Trophoblast cell (in vitro differentiated cells and primary cell): ENCODE measurements at regions not wholly inside any gene's neighbourhood (a gene's known extent, or its start where the extent isn't known, plus 50 kb on each side); places are given as distances from the start of the nearest gene placed in this dataset.

ENCODE experiments used
- DNase-seq, 2 donors: peaks; one replicate each; pipeline ENCODE4 v3.0.0-alpha.2; 2016
- H2AFZ ChIP-seq: 2 replicates; pipeline ENCODE4 v1.6.1; 2013; ENCODE audit warnings: low read length, moderate library complexity, mild to moderate bottlenecking; ENCODE audit not compliant: insufficient read depth, poor library complexity
- H2AK5ac ChIP-seq: 2 replicates; pipeline ENCODE4 v1.6.1; 2013; ENCODE audit warnings: mild to moderate bottlenecking, low read length
- H2BK120ac ChIP-seq: 2 replicates; pipeline ENCODE4 v1.6.1; 2013; ENCODE audit warnings: low read length, mild to moderate bottlenecking, moderate library complexity; ENCODE audit not compliant: insufficient read depth, poor library complexity
- H2BK12ac ChIP-seq: 2 replicates; pipeline ENCODE4 v1.6.1; 2013; ENCODE audit warnings: mild to moderate bottlenecking, low read length, moderate library complexity
- H2BK5ac ChIP-seq: 2 replicates; pipeline ENCODE4 v1.6.1; 2013; ENCODE audit warnings: low read length, low read depth, moderate library complexity, mild to moderate bottlenecking; ENCODE audit not compliant: poor library complexity
- H3K14ac ChIP-seq: 2 replicates; pipeline ENCODE4 v1.6.1; 2013; ENCODE audit warnings: mild to moderate bottlenecking, low read length
- H3K18ac ChIP-seq: 2 replicates; pipeline ENCODE4 v1.6.1; 2013; ENCODE audit warnings: mild to moderate bottlenecking, low read length
- H3K23ac ChIP-seq: 2 replicates; pipeline ENCODE4 v1.6.1; 2013; ENCODE audit warnings: low read length
- H3K27ac ChIP-seq: 2 replicates; pipeline ENCODE4 v1.5.1; 2013; ENCODE audit warnings: low read depth, mild to moderate bottlenecking, inconsistent platforms, low read length, moderate library complexity
- H3K27me3 ChIP-seq: 2 replicates; pipeline ENCODE4 v1.6.1; 2013; ENCODE audit warnings: inconsistent platforms, mild to moderate bottlenecking, low read length, moderate library complexity; ENCODE audit not compliant: insufficient read depth
- H3K36me3 ChIP-seq, 2 experiments: 1 replicate in 1 of 2; 2 replicates in 1 of 2; pipeline ENCODE4 v1.6.1; 2013; ENCODE audit warnings: low read length in 2 of 2, mild to moderate bottlenecking in 2 of 2, moderate library complexity in 1 of 2; ENCODE audit not compliant: insufficient read depth in 2 of 2, control insufficient read depth in 1 of 2
- H3K4ac ChIP-seq: 2 replicates; pipeline ENCODE4 v1.6.1; 2013; ENCODE audit warnings: low read depth, mild to moderate bottlenecking, low read length, moderate library complexity
- H3K4me1 ChIP-seq, 2 experiments: 1 replicate in 1 of 2; 2 replicates in 1 of 2; pipeline ENCODE4 v1.6.1; 2013; ENCODE audit warnings: low read length in 2 of 2, mild to moderate bottlenecking in 2 of 2, moderate library complexity in 1 of 2; ENCODE audit not compliant: insufficient read depth in 2 of 2, control insufficient read depth in 1 of 2
- H3K4me2 ChIP-seq: 2 replicates; pipeline ENCODE4 v1.6.1; 2013; ENCODE audit warnings: inconsistent platforms, mild to moderate bottlenecking, low read length, moderate library complexity
- H3K4me3 ChIP-seq: 2 replicates; pipeline ENCODE4 v1.5.1; 2013; ENCODE audit warnings: mild to moderate bottlenecking, low read depth, low read length, inconsistent platforms
- H3K79me1 ChIP-seq: one replicate; pipeline ENCODE4 v1.6.1; 2013; ENCODE audit warnings: low read length
- H3K79me2 ChIP-seq: 2 replicates; pipeline ENCODE4 v1.6.1; 2013; ENCODE audit warnings: low read length, mild to moderate bottlenecking; ENCODE audit not compliant: control insufficient read depth, insufficient read depth, poor library complexity
- H3K9ac ChIP-seq: 2 replicates; pipeline ENCODE4 v1.6.1; 2013; ENCODE audit warnings: mild to moderate bottlenecking, low read length
- H3K9me3 ChIP-seq: 2 replicates; pipeline ENCODE4 v1.6.1; 2013; ENCODE audit warnings: low read depth, mild to moderate bottlenecking, control low read depth, inconsistent platforms, low read length; ENCODE audit not compliant: insufficient read depth
- H4K12ac ChIP-seq: 2 replicates; pipeline ENCODE4 v1.6.1; 2013; ENCODE audit warnings: low read depth, mild to moderate bottlenecking, low read length, moderate library complexity
- H4K8ac ChIP-seq: 2 replicates; pipeline ENCODE4 v1.6.1; 2013; ENCODE audit warnings: low read depth, mild to moderate bottlenecking, low read length, moderate library complexity
- H4K91ac ChIP-seq: one replicate; pipeline ENCODE4 v1.6.1; 2013; ENCODE audit warnings: low read depth, mild to moderate bottlenecking, low read length, moderate library complexity
- WGBS: extraction: QIAGEN DNeasy Blood & Tissue Kit; methylation state at CpG from one replicate; pipeline ENCODE4 v1.1.7; 2013; ENCODE audit warnings: missing lambda C conversion rate; ENCODE audit not compliant: insufficient read length, insufficient coverage; ENCODE audit errors: extremely low coverage; 5-methylcytosine and 5-hydroxymethylcytosine counted together

- Histone ChIP-seq H2AFZ (no peak overlapping the region), H3K27ac (no peak overlapping the region), H3K23ac (no peak overlapping the region), H4K12ac (no peak overlapping the region), H3K4ac (no peak overlapping the region), H3K79me1 (no peaks in the 10 kb centered on the region), H3K27me3 (no peaks in the 10 kb centered on the region), H3K14ac (no peak overlapping the region), H3K4me2 (no peak overlapping the region), H3K9ac (no peak overlapping the region), H3K79me2 (no peaks in the 10 kb centered on the region), H3K4me3 (no peak overlapping the region), H2BK120ac (no peak overlapping the region), H3K18ac (no peak overlapping the region), H2BK12ac (no peak overlapping the region), H4K8ac (no peak overlapping the region), H3K9me3 (no peaks in the 10 kb centered on the region), H3K36me3 (no peaks in the 10 kb centered on the region), H2AK5ac (no peak overlapping the region), H3K4me1 (no peaks in the 10 kb centered on the region), H4K91ac (no peak overlapping the region), H2BK5ac (no peak overlapping the region)
- no peak for DNase-seq
- no CpG with 5 or more reads among the region's 4 CpGs for WGBS
Measured at GRCh38 chr11:25980091-25980490, 351.8 kb upstream of the ANO3 start.

GRCh38 chr11:25981998-25982397, 349.9 kb upstream of the ANO3 start:
- no peaks in the 10 kb centered on the region for H3K4me1 ChIP-seq
- no peak overlapping the region for H4K8ac ChIP-seq
- H4K12ac ChIP-seq = no peak overlapping the region
- no peaks in the 10 kb centered on the region for H3K79me1 ChIP-seq
- no peaks in the 10 kb centered on the region for H3K36me3 ChIP-seq
- WGBS = no CpG with 5 or more reads among the region's 4 CpGs
- no peak overlapping the region for H3K18ac ChIP-seq
- H3K23ac ChIP-seq = no peak overlapping the region
- H3K79me2 ChIP-seq = no peaks in the 10 kb centered on the region
- H3K14ac ChIP-seq = no peak overlapping the region
- no peak overlapping the region for H4K91ac ChIP-seq
- no peak overlapping the region for H2BK12ac ChIP-seq
- H3K27ac ChIP-seq = no peak overlapping the region
- no peaks in the 10 kb centered on the region for H3K9me3 ChIP-seq
- no peak overlapping the region for H3K4me2 ChIP-seq
- H2AFZ ChIP-seq = no peak overlapping the region
- H3K9ac ChIP-seq = no peak overlapping the region
- H3K4ac ChIP-seq = no peak overlapping the region
- H3K4me3 ChIP-seq = no peak overlapping the region
- DNase-seq = peak; percentile 36 to 85
- H2BK5ac ChIP-seq = no peak overlapping the region
- no peak overlapping the region for H2AK5ac ChIP-seq
- no peaks in the 10 kb centered on the region for H3K27me3 ChIP-seq
- no peak overlapping the region for H2BK120ac ChIP-seq

- Histone ChIP-seq H3K4me2 (no peak overlapping the region), H2BK12ac (no peak overlapping the region), H3K14ac (no peak overlapping the region), H4K12ac (no peak overlapping the region), H3K23ac (no peak overlapping the region), H2AFZ (no peak overlapping the region), H3K18ac (no peak overlapping the region), H3K36me3 (no peaks in the 10 kb centered on the region), H4K8ac (no peak overlapping the region), H3K79me1 (no peaks in the 10 kb centered on the region), H3K79me2 (no peaks in the 10 kb centered on the region), H3K27ac (no peak overlapping the region), H3K9me3 (no peaks in the 10 kb centered on the region), H2BK120ac (no peak overlapping the region), H2BK5ac (no peak overlapping the region), H3K4me1 (no peaks in the 10 kb centered on the region), H4K91ac (no peak overlapping the region), H3K4me3 (no peak overlapping the region), H3K9ac (no peak overlapping the region), H3K27me3 (no peaks in the 10 kb centered on the region), H3K4ac (no peak overlapping the region), H2AK5ac (no peak overlapping the region)
- no CpG with 5 or more reads among the region's 3 CpGs for WGBS
- no peak for DNase-seq
Measured at GRCh38 chr11:25983280-25983679, 348.6 kb upstream of the ANO3 start.

GRCh38 chr11:25988178-25988577, 343.8 kb upstream of the ANO3 start:
- no peak overlapping the region for H2BK12ac ChIP-seq

More at GRCh38 chr11:25988178-25988577, 343.8 kb upstream of the ANO3 start:
- H3K18ac ChIP-seq = no peak overlapping the region
- no peaks in the 10 kb centered on the region for H3K9me3 ChIP-seq
- H3K4ac ChIP-seq = no peak overlapping the region
- no peak overlapping the region for H3K9ac ChIP-seq
- WGBS = no CpG with 5 or more reads among the region's 2 CpGs
- no peaks in the 10 kb centered on the region for H3K27me3 ChIP-seq
- no peaks in the 10 kb centered on the region for H3K36me3 ChIP-seq
- no peak overlapping the region for H4K12ac ChIP-seq
- H3K14ac ChIP-seq = no peak overlapping the region
- no peak overlapping the region for H3K4me3 ChIP-seq
- H4K91ac ChIP-seq = no peak overlapping the region
- H2BK5ac ChIP-seq = no peak overlapping the region
- no peak overlapping the region for H2AK5ac ChIP-seq
- H3K23ac ChIP-seq = no peak overlapping the region
- no peak overlapping the region for H2AFZ ChIP-seq
- no peak overlapping the region for H4K8ac ChIP-seq
- H3K79me2 ChIP-seq = no peaks in the 10 kb centered on the region
- H3K79me1 ChIP-seq = no peaks in the 10 kb centered on the region
- H3K4me2 ChIP-seq = no peak overlapping the region
- no peak overlapping the region for H2BK120ac ChIP-seq
- DNase-seq = no peak
- no peaks in the 10 kb centered on the region for H3K4me1 ChIP-seq
- H3K27ac ChIP-seq = no peak overlapping the region
